Neural progenitor cell (in vitro differentiated cells): ENCODE measurements at regions not wholly inside any gene's neighbourhood (a gene's known extent, or its start where the extent isn't known, plus 50 kb on each side); places are given as distances from the start of the nearest gene placed in this dataset.

Source experiments
- CTCF ChIP-seq: fragments of 200-600 bp; sonication (generic); IDR thresholded peaks from 2 replicates; pipeline ENCODE4 v1.5.1; 2017; ENCODE audit warnings: antibody characterized with exemption, mild to moderate bottlenecking
- EZH2 ChIP-seq: fragments of 200-600 bp; sonication (generic); IDR thresholded peaks from 2 replicates; pipeline ENCODE4 v1.6.1; 2017; ENCODE audit warnings: antibody characterized with exemption, mild to moderate bottlenecking, moderate library complexity
- EZH2phosphoT487 ChIP-seq: fragments of 200-600 bp; sonication (generic); IDR thresholded peaks from 2 replicates; pipeline ENCODE4 v1.6.1; 2017; ENCODE audit warnings: antibody characterized with exemption

GRCh38 chrX:51215266-51215665 is 117.4 kb upstream of the NUDT10 start:
- TF ChIP-seq CTCF, result peak; percentile 44
- no peak for TF ChIP-seq EZH2
- TF ChIP-seq EZH2phosphoT487, result no peak
